ENCODE measurements at regions not wholly inside any gene's neighbourhood (a gene's known extent, or its start where the extent isn't known, plus 50 kb on each side); places are given as distances from the start of the nearest gene placed in this dataset.

GRCh38 chr9:13990331-13990730, 323.6 kb downstream of the NFIB start:
- no peak for DNase-seq

GRCh38 chr9:13988944-13989343, 325.0 kb downstream of the NFIB start:
- DNase-seq, result no peak

- no peak for DNase-seq
Measured at GRCh38 chr9:13983607-13984006, 330.3 kb downstream of the NFIB start.

GRCh38 chr9:13979941-13980318, 334.0 kb downstream of the NFIB start:
- no peak for DNase-seq

- DNase-seq, result no peak
Measured at GRCh38 chr9:13975611-13976290, 338.2 kb downstream of the NFIB start.

GRCh38 chr9:13974891-13975290, 339.1 kb downstream of the NFIB start:
- DNase-seq, result no peak

- DNase-seq, result peak; percentile 20
Measured at GRCh38 chr9:13971966-13972655, 341.8 kb downstream of the NFIB start.

GRCh38 chr9:13971415-13971814, 342.5 kb downstream of the NFIB start:
- DNase-seq, result no peak

- DNase-seq, result no peak
Measured at GRCh38 chr9:13970426-13970825, 343.5 kb downstream of the NFIB start.

- DNase-seq, result no peak
Measured at GRCh38 chr9:13970018-13970417, 343.9 kb downstream of the NFIB start.

- DNase-seq, result peak; percentile 31
Measured at GRCh38 chr9:13967438-13967837, 346.5 kb downstream of the NFIB start.

- no peak for DNase-seq
Measured at GRCh38 chr9:13967011-13967410, 346.9 kb downstream of the NFIB start.

- no peak for DNase-seq
Measured at GRCh38 chr9:13963005-13963653, 350.8 kb downstream of the NFIB start.

- DNase-seq, result no peak
Measured at GRCh38 chr9:13962006-13962405, 351.9 kb downstream of the NFIB start.

GRCh38 chr9:13960011-13960765, 353.8 kb downstream of the NFIB start:
- DNase-seq, result no peak

- DNase-seq, result no peak
Measured at GRCh38 chr9:13958672-13959071, 355.3 kb downstream of the NFIB start.

GRCh38 chr9:13957089-13957488, 356.9 kb downstream of the NFIB start:
- no peak for DNase-seq

GRCh38 chr9:13956107-13956506, 357.8 kb downstream of the NFIB start:
- DNase-seq, result no peak

- DNase-seq, result peak; percentile 46
Measured at GRCh38 chr9:13952906-13953305, 361.0 kb downstream of the NFIB start.

GRCh38 chr9:13948037-13948436, 365.9 kb downstream of the NFIB start:
- DNase-seq, result no peak

GRCh38 chr9:13943176-13943575, 370.8 kb downstream of the NFIB start:
- DNase-seq, result no peak

- DNase-seq, result no peak
Measured at GRCh38 chr9:13942695-13943094, 371.2 kb downstream of the NFIB start.

GRCh38 chr9:13942201-13942600, 371.7 kb downstream of the NFIB start:
- no peak for DNase-seq

GRCh38 chr9:13941714-13942113, 372.2 kb downstream of the NFIB start:
- DNase-seq, result no peak

Data from NCI-H510A treated with DMSO at 0.1 percent for 48 hours (cell line).